ENCODE measurements at regions not wholly inside any gene's neighbourhood (a gene's known extent, or its start where the extent isn't known, plus 50 kb on each side); places are given as distances from the start of the nearest gene placed in this dataset.
"Not testable (repeated sequence)": the region's sequence is repeated elsewhere in the genome, so short reads cannot be mapped to it uniquely, and the experiment has no call there.

- DNase-seq = no peak
These were observed 471.0 kb upstream of the CDH7 start for GRCh38 chr18:65279668-65280305.

DNA sequence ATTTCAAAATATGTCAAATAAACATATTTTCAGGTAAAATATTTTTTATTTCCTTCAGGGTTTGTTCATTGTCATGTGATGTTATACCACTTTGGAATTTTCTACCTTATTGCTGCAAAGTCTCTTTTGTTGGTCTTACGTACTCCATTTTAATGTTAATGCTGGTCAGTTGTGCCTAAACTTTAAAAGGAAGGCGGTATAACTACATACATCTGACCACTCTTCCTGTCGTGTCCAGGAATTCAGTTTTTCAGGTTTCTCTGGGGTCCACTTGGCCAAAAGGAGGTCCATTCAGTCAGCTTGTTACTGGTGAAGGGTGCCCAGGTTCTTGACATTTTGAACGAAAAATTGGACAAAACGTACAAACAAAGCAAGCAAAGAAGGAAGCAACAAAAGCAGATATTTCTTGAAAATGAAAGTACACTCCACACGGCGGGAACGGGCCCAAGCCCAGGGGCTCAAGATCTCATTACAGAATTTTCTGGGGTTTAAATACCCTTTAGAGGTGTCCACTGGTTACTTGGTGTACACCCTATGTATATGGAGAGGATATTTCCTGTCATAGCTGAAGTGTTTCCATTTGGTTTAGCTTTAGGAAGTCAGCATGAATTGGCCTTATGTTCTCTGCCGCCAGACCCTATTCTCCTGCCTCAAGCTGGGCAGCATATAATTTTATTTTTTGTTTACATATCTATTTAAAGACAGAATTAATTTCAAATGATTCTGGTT, 471.7 kb upstream of the CDH7 start:
- no peak for DNase-seq

DNA sequence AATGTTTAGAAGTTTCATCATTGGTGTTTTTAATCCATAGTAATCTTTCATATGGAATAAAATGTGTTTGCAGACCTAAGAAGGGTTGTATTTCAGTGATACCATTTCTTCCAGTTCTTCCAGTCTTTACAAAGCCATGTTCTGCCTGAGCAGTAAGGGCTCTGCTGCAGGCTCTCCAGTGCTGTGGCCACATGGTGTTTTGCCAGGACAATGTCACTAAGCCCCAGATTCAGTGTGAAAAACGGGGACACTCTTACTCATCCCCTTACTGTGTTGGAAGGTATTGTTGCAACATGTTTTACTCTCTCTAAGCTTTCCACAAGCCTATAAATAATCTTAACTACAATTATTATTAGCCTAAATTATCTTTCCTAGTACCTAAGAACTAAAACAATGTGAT, 481.4 kb upstream of the CDH7 start:
- no peak for DNase-seq

GRCh38 chr18:65265761-65266160, 485.1 kb upstream of the CDH7 start:
- no peak for DNase-seq

DNA sequence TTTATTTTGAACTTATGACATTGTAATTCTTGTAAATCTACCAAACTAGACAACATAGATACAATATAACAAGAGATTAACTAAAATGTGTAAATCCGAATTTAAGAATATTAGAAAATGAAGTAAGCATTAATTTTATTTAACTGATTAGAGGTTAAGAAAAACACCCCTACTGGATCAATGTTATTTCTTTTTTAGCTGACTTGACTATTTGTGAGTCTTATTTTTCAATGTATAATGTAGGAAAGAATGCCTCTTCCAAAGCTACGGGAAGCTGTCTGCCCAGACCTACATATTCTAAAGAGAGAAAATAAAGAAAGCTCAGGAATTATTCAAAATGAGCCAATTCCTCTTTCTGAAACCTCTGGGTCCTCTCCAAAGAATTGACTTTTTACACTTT, 490.8 kb upstream of the CDH7 start:
- no peak for DNase-seq

GRCh38 chr18:65259403-65259802, 491.4 kb upstream of the CDH7 start:
- no peak for DNase-seq

DNA sequence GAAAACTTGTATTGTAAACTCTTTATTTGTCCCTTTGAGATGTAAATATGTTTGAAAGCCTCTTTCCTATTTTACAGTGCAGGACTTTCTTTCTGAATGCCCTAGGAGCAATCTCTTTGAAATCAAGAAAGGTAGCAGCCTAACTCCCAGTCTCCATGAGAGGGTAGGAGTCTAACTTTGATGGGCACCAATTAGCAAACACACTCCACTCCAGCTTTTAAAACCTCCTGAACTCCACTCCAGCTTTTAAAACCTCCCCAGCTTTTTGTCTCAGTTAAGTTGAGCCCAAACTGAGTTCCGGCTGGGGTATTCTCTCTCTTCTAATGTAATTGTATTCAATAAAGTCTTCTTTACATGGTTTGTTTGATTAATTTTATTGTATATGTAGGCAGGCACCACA, 493.7 kb upstream of the CDH7 start:
- no peak for DNase-seq

- DNase-seq = no peak
These were observed 495.4 kb upstream of the CDH7 start for GRCh38 chr18:65255417-65255816.

- no peak for DNase-seq
These were observed 511.0 kb upstream of the CDH7 start for GRCh38 chr18:65239787-65240186.

- no peak for DNase-seq
These were observed 514.7 kb upstream of the CDH7 start for GRCh38 chr18:65235966-65236624.

DNA sequence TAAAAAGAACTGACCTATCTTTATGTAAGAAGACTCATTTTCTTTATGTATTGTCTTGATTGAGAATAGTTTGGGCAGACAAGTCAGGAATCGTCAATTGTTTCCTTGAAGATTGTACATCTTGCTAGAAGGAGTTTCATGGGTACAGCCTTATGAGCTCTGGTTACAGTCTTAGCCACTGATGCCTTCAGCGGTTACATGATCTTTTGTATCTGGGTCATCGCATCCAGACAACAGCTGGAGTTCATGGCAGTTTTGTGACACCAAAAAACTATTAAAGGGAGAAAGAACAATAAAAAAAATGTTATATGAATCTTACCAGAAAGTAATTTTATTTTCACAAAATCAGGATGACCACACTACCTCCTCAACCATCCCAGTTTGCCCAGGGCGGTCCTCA, 520.5 kb upstream of the CDH7 start:
- DNase-seq = no peak

DNA sequence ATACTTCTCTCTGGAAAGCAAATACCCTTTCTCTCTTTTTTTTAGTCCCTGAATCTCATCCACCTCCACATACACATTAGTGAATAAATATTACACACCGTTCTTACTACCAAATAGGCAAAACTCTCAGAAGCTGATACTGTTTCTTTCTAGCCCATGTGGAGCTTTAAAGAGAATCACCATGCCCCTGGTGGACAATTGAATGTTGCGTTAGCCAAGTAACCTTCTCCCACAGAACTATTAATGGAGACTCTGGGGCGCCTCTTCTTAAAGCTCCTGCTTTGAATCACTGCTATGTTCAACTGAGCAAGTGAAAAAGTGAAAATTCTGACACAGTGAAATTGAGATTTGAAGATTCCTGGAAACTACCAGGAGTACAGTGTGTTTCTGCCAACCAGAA, 522.8 kb upstream of the CDH7 start:
- DNase-seq = no peak

GRCh38 chr18:65221736-65222135, 529.1 kb upstream of the CDH7 start:
- no peak for DNase-seq

DNA sequence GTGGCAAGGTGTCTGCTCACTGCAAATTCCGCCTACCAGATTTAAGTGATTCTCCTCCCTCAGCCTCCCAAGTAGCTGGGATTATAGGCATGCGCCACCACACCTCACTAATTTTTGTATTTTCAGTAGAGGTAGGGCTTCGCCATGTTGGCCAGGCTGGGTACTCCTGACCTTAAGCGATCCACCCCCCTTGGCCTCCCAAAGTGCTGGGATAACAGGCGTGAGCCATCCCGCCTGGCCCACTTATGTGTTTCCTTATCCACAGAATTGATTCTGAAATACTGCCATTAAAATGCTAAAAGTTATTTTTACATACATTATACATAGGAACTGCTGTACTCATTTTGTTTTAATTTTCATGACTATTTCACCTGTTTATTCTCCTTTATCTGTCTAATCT, 529.7 kb upstream of the CDH7 start:
- no peak for DNase-seq

GRCh38 chr18:65215865-65216466, 534.8 kb upstream of the CDH7 start:
- no peak for DNase-seq

GRCh38 chr18:65214456-65214855, 536.4 kb upstream of the CDH7 start:
- no peak for DNase-seq

DNA sequence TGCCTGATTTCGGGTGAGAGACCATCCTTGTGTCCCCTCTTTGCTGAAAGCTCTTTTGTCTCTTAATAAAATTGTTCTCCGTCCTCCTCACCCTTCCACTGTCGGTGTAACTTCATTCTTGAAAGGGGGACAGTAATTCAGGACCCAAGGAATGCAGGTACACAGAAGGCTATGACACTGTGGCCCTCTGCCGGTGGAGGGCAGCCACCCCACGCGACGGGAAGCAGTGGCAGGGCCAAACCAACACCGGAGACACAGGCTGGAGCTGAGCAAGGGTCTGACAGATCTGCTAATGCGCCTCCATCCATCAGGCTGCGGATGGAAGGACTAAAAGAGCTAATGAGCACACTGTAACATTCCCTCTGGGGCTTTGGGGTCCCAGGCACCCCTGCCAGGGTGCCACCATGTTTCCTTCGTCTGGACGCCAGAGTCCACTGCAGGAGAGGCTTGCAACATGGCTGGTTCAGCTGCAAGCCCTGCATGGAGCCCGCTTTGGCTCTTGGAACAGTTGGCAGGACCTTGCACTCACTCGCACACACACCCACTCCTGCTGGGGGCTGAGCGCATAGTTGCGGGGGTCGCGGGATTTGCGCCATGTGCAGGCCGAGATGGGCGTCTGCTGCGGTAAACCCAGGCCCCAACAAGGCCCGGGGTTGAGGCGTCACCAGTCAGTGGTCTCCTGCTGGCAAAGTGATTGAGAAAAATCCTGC, 544.1 kb upstream of the CDH7 start:
- no peak for DNase-seq

DNA sequence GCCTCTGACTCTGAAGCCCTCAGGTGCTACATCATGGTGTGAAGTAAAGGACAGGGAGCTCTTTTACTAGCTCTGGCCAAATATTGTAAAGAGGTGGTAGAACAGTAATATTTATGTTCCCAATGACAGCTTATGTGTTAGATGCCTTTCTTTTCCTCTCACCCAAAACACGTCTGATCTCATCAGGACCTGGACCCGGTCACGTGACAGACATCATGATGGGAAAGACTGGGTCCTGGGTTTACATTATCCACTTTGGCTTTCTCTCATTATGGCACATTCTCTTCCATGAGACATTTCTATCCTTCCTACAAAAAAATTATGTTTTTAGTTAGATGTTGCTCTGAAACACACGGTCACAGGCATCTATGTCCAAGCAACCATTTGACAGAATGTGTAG, 548.7 kb upstream of the CDH7 start:
- DNase-seq = no peak

- DNase-seq = no peak
These were observed 575.1 kb upstream of the CDH7 start for GRCh38 chr18:65175681-65176080.

- not testable (repeated sequence) for DNase-seq
These were observed 588.7 kb upstream of the CDH7 start for GRCh38 chr18:65162086-65162485.

DNA sequence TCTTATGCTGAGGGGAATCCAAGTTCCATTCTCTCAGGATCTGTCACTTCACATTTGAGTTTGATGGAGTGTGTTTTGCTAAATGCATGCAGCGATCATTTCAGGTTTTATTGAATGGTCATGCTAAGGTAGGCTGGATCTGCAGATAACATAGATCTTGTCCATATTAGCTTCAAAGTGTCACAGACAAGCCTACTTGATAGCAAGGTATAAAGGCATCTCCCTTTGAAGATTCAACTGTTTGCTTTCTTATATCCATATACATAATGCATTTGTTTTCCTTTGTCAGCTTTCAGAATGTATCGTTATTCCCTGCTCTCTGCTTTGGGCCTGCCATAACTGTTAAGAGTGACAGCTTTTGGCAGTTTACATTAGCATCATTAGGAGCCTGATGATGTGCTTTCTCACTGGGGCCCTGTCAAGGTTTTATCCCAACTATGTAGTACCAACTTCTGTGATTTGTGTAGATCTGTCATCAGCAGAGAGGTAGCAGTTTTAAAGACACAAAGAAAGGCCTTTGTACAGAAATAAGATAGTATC, 604.3 kb upstream of the CDH7 start:
- DNase-seq = no peak

DNA sequence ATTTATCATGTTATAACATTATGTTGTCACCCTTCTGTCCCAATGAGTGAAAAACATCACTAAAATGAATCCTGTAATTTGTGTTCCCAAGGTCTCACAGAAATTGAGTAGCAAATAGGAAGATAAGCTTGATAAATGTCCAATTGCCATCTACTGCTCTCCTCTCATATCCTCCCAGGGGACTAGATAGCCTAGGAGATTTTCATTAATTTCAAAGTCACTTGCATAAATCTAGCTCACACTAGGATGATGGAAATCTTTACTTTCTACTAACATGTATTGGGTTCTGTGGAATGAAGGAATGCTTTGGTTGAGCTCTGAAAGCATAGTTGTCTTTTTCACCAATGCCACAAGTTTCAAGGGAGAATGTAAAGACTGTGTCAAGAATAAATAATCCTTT, 605.5 kb upstream of the CDH7 start:
- no peak for DNase-seq

GRCh38 chr18:65133610-65134009, 617.2 kb upstream of the CDH7 start:
- no peak for DNase-seq
